SK-N-SH (cell line): ENCODE measurements at regions not wholly inside any gene's neighbourhood (a gene's known extent, or its start where the extent isn't known, plus 50 kb on each side); places are given as distances from the start of the nearest gene placed in this dataset.

Experiments used
- CTCF ChIA-PET: fragments of 300-600, 350-600 bp; formaldehyde crosslinking; extraction: SDS; loops from one replicate; lab custom pipeline; 2021; lab: Yijun Ruan, JAX
- POLR2A ChIA-PET: fragments of 350-600 bp; sonication (Branson Sonifier 250); formaldehyde crosslinking; extraction: SDS; loops from one replicate; lab custom pipeline; 2020; ENCODE audit warnings: antibody characterized with exemption, inconsistent platforms; lab: Yijun Ruan, JAX
- DNase-seq: peaks from one replicate; pipeline ENCODE4 v3.0.0; 2012
- H2AFZ ChIP-seq: fragments of 200-600 bp; sonication (generic); 2 replicates; pipeline ENCODE4 v1.8.1; 2016; ENCODE audit warnings: antibody characterized with exemption, mild to moderate bottlenecking, low read depth
- H3F3A ChIP-seq: fragments of 200-600 bp; sonication (generic); replicated peaks from 2 replicates; pipeline ENCODE3; 2016; ENCODE audit warnings: antibody characterized with exemption, mild to moderate bottlenecking; ENCODE audit not compliant: insufficient read depth
- H3K27ac ChIP-seq, 2 experiments: fragments of 200-500 bp in 1 of 2; fragments of 200-600 bp in 1 of 2; sonication (Bioruptor generic) in 1 of 2; sonication (generic), shearing (Covaris generic) in 1 of 2; 2 replicates each; pipeline versions ENCODE4 v1.5.1 to v1.6.1; 2014 to 2016; ENCODE audit warnings: low read depth in 2 of 2, inconsistent platforms in 1 of 2, low read length in 1 of 2, mild to moderate bottlenecking in 1 of 2, mixed read lengths in 1 of 2
- H3K27me3 ChIP-seq: fragments of 200-600 bp; sonication (generic), shearing (Covaris generic); 2 replicates; pipeline ENCODE4 v1.6.1; 2016; ENCODE audit warnings: mixed run types; ENCODE audit not compliant: insufficient read depth
- H3K36me3 ChIP-seq, 2 experiments: fragments of 200-500 bp in 1 of 2; fragments of 200-600 bp in 1 of 2; sonication (Bioruptor generic) in 1 of 2; sonication (generic) in 1 of 2; replicated peaks in 1 of 2; 2 replicates each; pipeline versions ENCODE3 to v1.5.1; 2014 to 2016; ENCODE audit warnings: low read length in 1 of 2, mild to moderate bottlenecking in 1 of 2; ENCODE audit not compliant: insufficient read depth in 2 of 2, control insufficient read depth in 1 of 2
- H3K4me1 ChIP-seq, 2 experiments: fragments of 200-500 bp in 1 of 2; fragments of 200-600 bp in 1 of 2; sonication (Bioruptor generic) in 1 of 2; sonication (generic), shearing (Covaris generic) in 1 of 2; 2 replicates each; pipeline versions ENCODE4 v1.5.1 to v1.6.1; 2014 to 2016; ENCODE audit warnings: low read depth in 1 of 2, low read length in 1 of 2, mixed run types in 1 of 2; ENCODE audit not compliant: insufficient read depth in 2 of 2, control insufficient read depth in 1 of 2
- H3K4me2 ChIP-seq: fragments of 200-600 bp; sonication (generic), shearing (Covaris generic); 2 replicates; pipeline ENCODE4 v1.6.1; 2017; ENCODE audit warnings: mixed run types
- H3K4me3 ChIP-seq, 2 experiments: fragments of 200-500 bp in 1 of 2; fragments of 200-600 bp in 1 of 2; sonication (Bioruptor generic) in 1 of 2; sonication (generic), shearing (Covaris generic) in 1 of 2; 2 replicates each; pipeline versions ENCODE4 v1.5.1 to v1.8.1; 2014 to 2016; ENCODE audit warnings: low read depth in 2 of 2, inconsistent platforms in 1 of 2, low read length in 1 of 2, mild to moderate bottlenecking in 1 of 2, mixed read lengths in 1 of 2, moderate library complexity in 1 of 2
- H3K79me2 ChIP-seq: fragments of 200-600 bp; sonication (generic); 2 replicates; pipeline ENCODE4 v1.8.1; 2017; ENCODE audit warnings: mild to moderate bottlenecking; ENCODE audit not compliant: insufficient read depth
- H3K9ac ChIP-seq: fragments of 200-600 bp; sonication (generic); 2 replicates; pipeline ENCODE4 v1.6.1; 2017; ENCODE audit warnings: mixed run types
- H3K9me2 ChIP-seq: fragments of 200-600 bp; sonication (generic); 2 replicates; pipeline ENCODE4 v1.6.1; 2017; ENCODE audit warnings: mixed run types
- H3K9me3 ChIP-seq: fragments of 200-600 bp; sonication (generic); 2 replicates; pipeline ENCODE4 v1.6.1; 2017; ENCODE audit warnings: mixed run types, mild to moderate bottlenecking, moderate library complexity
- H4K20me1 ChIP-seq: fragments of 200-600 bp; sonication (generic); 2 replicates; pipeline ENCODE4 v1.6.1; 2017; ENCODE audit warnings: mild to moderate bottlenecking, mixed run types; ENCODE audit not compliant: insufficient read depth
- ELF1 ChIP-seq: IDR thresholded peaks from 2 replicates; pipeline ENCODE4 v1.4.0; 2012
- EP300 ChIP-seq, 2 experiments: IDR thresholded peaks; 2 replicates each; pipeline versions ENCODE4 v1.4.0 to v1.6.1; 2012; ENCODE audit warnings: borderline replicate concordance in 1 of 2, low read depth in 1 of 2, low read length in 1 of 2
- EZH2phosphoT487 ChIP-seq: fragments of 200-600 bp; sonication (generic); IDR thresholded peaks from 2 replicates; pipeline ENCODE4 v1.6.1; 2017; ENCODE audit warnings: low read depth, mixed run types, mild to moderate bottlenecking, antibody characterized with exemption, moderate library complexity, borderline replicate concordance
- FOXJ3 ChIP-seq: sonication (generic); formaldehyde crosslinking; IDR thresholded peaks from 2 replicates; pipeline ENCODE4 v1.5.1; 2020; ENCODE audit warnings: mild to moderate bottlenecking, missing genetic modification reagents
- GABPA ChIP-seq: IDR thresholded peaks from 2 replicates; pipeline ENCODE4 v1.4.0; 2012; ENCODE audit warnings: low read depth, mild to moderate bottlenecking
- GATA2 ChIP-seq: sonication (generic); formaldehyde crosslinking; IDR thresholded peaks from 2 replicates; pipeline ENCODE4 v1.5.0; 2020; ENCODE audit warnings: mild to moderate bottlenecking, missing genetic modification reagents
- MAX ChIP-seq: IDR thresholded peaks from 2 replicates; pipeline ENCODE4 v1.4.0; 2012; ENCODE audit warnings: low read depth
- NRF1 ChIP-seq: IDR thresholded peaks from 2 replicates; pipeline ENCODE4 v1.6.1; 2012; ENCODE audit warnings: low read depth, mild to moderate bottlenecking, low read length
- PBX3 ChIP-seq: IDR thresholded peaks from 2 replicates; pipeline ENCODE4; 2012
- POLR2AphosphoS5 ChIP-seq: IDR thresholded peaks from 2 replicates; pipeline ENCODE4 v1.6.1; 2012; ENCODE audit warnings: low read depth, low read length
- RCOR1 ChIP-seq: fragments of 150-350 bp; IDR thresholded peaks from 2 replicates; pipeline ENCODE4 v1.6.1; 2017; ENCODE audit warnings: antibody characterized with exemption, low read length
- REST ChIP-seq: IDR thresholded peaks from 2 replicates; pipeline ENCODE4 v1.6.1; 2012; ENCODE audit warnings: mild to moderate bottlenecking, low read depth, low read length, moderate library complexity
- RFX5 ChIP-seq: IDR thresholded peaks from 2 replicates; pipeline ENCODE4 v1.6.1; 2012; ENCODE audit warnings: mild to moderate bottlenecking, improper control_type of control experiment, low read length
- SMC3 ChIP-seq: IDR thresholded peaks from 2 replicates; pipeline ENCODE4 v1.6.1; 2012; ENCODE audit warnings: low read depth, low read length, improper control_type of control experiment
- WGBS: methylation state at CpG from one replicate; pipeline ENCODE4 v1.1.6; 2017; ENCODE audit warnings: low lambda C conversion rate; 5-methylcytosine and 5-hydroxymethylcytosine counted together
- TF ChIP-seq, protein P1 (sequence below): IDR thresholded peaks from 2 replicates; pipeline ENCODE4 v1.4.0; 2012; ENCODE audit warnings: low read depth, borderline replicate concordance

GRCh38 chr5:2432076-2432920 is 319.2 kb downstream of the IRX2 start:
- WGBS = 3% methylated on average over 13 of the region's 14 CpGs
- Histone ChIP-seq H3F3A (no peaks in the 10 kb centered on the region), H2AFZ (no peak overlapping the region), H3K79me2 (no peaks in the 10 kb centered on the region), H3K9me2 (no peaks in the 10 kb centered on the region), H4K20me1 (no peaks in the 10 kb centered on the region), H3K27ac (no peak overlapping the region), H3K36me3 (no peaks in the 10 kb centered on the region), H3K4me3 (no peak overlapping the region), H3K4me2 (no peak overlapping the region), H3K9me3 (no peaks in the 10 kb centered on the region), H3K4me1 (no peaks in the 10 kb centered on the region), H3K9ac (no peak overlapping the region), H3K27me3 (no peaks in the 10 kb centered on the region; the same call in 1 of the 2 replicates)
- DNase-seq = no peak
- CTCF ChIA-PET = no interaction called here
- TF ChIP-seq RFX5 (no peak), EZH2phosphoT487 (no peak), REST (no peak), EP300 (IDR thresholded peaks at IDR 0.05; ENCODE audit: borderline replicate concordance in 1 of 2, low read depth in 1 of 2, low read length in 1 of 2) (no peak)
- POLR2A ChIA-PET = no interaction called here

DNA sequence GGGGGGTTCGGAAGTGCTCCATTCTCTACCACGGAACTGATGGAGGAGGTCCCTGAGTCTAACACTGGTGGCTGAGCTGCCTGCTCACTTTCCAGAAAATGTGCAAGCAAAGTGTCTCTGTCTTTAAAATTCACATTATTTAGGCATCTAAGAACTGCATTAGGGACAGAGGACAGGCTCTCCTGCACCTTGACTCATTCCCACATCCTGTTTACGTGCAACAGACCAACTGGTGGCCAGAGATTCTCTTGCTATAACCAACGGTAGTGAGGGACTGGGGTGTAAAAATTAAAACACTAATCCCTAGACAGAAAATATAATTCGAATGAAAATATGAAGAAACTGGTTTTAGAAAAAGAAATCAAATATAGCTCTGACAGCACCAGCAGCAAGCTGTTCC is 320.9 kb downstream of the IRX2 start:
- no peaks in the 10 kb centered on the region for H4K20me1 ChIP-seq
- TF ChIP-seq MAX = no peak
- TF ChIP-seq, protein P1, sequence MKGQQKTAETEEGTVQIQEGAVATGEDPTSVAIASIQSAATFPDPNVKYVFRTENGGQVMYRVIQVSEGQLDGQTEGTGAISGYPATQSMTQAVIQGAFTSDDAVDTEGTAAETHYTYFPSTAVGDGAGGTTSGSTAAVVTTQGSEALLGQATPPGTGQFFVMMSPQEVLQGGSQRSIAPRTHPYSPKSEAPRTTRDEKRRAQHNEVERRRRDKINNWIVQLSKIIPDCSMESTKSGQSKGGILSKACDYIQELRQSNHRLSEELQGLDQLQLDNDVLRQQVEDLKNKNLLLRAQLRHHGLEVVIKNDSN = no peak
- TF ChIP-seq GATA2 (CRISPR knock-in tag) = no peak
- TF ChIP-seq FOXJ3 (CRISPR knock-in tag) = no peak
- no peak for TF ChIP-seq PBX3
- no peak for TF ChIP-seq NRF1
- no peak for TF ChIP-seq ELF1
- TF ChIP-seq POLR2AphosphoS5 = no peak
- no peak for TF ChIP-seq GABPA
- TF ChIP-seq REST = no peak
- TF ChIP-seq RCOR1 = no peak
- TF ChIP-seq SMC3 = no peak
- TF ChIP-seq, all 33 proteins: peak for 0
- no peaks in the 10 kb centered on the region; the same call in 1 of the 2 replicates for H3K27me3 ChIP-seq

More for the DNA sequence above, 320.9 kb downstream of the IRX2 start:
- Histone ChIP-seq H3K36me3 (no peaks in the 10 kb centered on the region), H3K27ac (no peak overlapping the region), H3K9me2 (no peaks in the 10 kb centered on the region), H3K4me1 (no peaks in the 10 kb centered on the region), H3K79me2 (no peaks in the 10 kb centered on the region), H2AFZ (no peak overlapping the region), H3K4me2 (no peak overlapping the region), H3K9me3 (no peaks in the 10 kb centered on the region), H3K9ac (no peak overlapping the region), H3F3A (no peaks in the 10 kb centered on the region), H3K4me3 (no peak overlapping the region)
- CTCF ChIA-PET = no interaction called here
- WGBS = 1% methylated on average over 5 of the region's 5 CpGs
- DNase-seq = no peak
- POLR2A ChIA-PET = no interaction called here
